G401.6 (cell line): ENCODE measurements at regions not wholly inside any gene's neighbourhood (a gene's known extent, or its start where the extent isn't known, plus 50 kb on each side); places are given as distances from the start of the nearest gene placed in this dataset.
"Not testable (repeated sequence)": the region's sequence is repeated elsewhere in the genome, so short reads cannot be mapped to it uniquely, and the experiment has no call there.

Experiments
- FAIRE-seq: peaks from 2 replicates; lab custom pipeline; 2012; peaks lifted over from hg19 to GRCh38; lab: Jason Lieb, UNC

DNA sequence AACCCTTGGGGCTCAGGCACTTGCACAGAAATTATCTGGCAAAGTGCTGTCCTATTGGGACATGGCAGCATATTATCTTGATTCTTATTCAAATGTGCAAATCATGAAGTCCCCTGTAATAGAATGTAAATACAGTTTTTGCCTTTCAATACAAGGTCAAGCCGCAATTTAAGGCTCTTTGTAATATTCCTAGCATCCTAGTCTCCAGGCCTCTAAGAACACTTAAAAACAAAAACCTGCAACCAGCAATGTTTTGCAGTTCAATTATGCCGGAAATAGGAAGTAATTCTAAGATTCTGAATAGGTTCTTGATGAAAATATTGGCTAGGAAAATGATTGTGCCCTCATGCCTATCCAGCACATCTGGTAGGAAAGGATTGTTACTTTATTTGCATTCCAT, 197.2 kb upstream of the IRAK1BP1 start:
- no peak for FAIRE-seq

DNA sequence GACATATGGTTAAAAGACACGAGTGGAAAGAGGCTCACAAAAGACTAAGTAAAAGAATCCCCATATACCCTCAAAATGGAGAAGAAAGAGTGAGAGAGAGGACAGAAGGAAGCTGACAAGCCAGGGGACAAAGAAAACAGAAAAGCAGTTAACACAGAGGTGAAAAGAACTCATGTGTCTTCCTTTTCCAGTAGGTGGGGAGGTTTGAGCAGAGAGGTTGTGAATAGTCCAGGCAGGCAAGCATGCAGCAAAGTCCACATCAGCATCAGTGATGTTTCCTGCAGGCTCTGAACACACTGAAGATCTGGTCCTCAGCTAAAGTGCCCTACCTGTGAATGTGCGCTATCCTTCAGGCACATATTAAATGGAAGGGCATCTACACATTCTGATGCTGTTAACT, 196.5 kb upstream of the IRAK1BP1 start:
- no peak for FAIRE-seq

DNA sequence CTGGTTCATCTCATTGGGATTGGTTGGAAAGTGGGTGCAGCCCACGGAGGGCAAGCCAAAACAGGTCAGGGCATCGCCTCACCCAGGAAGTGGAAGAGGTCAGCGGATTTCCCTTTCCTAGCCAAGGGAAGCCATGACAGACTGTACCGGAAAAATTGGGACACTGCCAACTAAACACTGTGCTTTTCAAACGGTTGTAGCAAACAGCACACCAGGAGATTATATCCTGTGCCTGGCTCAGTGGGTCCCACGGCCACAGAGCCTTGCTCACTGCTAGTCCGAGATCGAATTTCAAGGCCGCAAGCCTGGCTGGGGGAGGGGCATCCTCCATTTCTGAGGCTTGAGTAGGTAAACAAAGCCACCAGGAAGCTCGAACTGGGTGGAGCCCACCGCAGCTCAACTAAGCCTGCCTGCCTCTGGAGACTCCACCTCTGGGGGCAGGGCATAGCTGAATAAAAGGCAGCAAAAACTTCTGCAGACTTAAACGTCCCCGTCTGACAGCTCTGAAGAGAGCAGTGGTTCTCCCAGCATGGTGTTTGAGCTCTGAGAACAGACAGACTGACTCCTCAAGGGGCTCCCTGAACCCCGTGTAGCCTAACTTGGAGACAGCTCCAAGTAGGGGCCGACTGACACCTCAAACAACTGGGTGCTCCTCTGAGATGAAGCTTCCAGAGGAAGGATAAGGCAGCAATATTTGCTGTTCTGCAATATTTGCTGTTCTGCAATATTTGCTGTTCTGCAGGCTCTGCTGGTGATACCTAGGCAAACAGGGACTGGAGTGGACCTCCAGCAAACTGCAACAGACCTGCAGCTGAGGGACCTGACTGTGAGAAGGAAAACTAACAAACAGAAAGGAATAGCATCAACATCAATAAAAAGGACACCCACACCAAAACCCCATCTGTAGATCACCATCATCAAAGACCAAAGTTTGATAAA, 191.0 kb upstream of the IRAK1BP1 start:
- not testable (repeated sequence) for FAIRE-seq

DNA sequence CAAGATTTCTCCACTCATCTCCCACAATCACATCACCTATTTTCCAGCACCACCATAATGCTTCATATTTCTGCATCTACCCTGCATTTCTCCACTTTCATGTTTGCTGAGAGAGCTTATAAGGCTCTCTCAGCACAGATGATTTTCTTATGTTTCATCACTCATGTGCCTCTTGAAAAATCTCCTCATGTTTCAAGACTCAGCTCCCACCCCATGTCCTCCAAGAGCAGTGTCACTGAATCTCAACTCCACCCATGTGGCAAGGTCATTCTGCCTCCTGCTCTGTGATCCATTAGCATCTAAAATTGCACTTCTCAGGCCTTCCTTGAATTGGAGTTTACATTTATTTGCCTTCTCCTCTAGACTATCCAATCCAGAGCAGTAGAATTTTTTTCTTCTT, 178.7 kb upstream of the IRAK1BP1 start:
- FAIRE-seq = no peak

DNA sequence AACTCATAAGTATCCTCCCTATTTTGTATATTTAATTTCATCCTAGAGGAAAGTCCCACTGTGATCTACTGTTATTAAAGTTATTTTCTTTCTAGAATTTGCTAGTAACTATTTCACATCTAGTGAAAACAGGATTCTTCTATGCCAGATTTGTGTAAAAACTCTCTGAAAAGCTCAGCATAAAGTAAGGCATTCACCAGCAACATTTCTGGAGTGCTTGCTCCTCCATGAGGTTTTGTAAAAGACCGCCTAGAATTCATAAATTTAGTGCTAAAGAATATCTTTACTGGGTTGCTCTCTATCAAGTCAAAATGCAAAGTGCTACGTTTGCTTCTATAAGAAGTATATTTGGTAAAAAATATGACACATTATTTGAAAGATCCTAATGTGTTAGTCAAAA, 173.5 kb upstream of the IRAK1BP1 start:
- no peak for FAIRE-seq

DNA sequence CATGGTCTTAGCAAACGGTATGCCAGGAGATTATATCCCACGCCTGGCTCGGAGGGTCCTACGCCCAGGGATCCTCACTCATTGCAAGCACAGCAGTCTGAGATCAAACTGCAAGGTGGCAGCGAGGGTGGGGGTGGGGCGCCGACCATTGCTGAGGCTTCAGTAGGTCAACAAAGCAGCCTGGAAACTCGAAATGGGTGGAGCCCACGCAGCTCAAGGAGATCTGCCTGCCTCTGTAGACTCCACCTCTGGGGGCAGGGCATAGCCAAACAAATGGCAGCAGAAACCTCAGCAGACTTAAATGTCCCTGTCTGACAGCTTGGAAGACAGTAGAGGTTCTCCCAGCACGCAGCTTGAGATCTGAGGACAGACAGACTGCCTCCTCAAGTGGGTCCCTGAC, 172.7 kb upstream of the IRAK1BP1 start:
- not testable (repeated sequence) for FAIRE-seq

DNA sequence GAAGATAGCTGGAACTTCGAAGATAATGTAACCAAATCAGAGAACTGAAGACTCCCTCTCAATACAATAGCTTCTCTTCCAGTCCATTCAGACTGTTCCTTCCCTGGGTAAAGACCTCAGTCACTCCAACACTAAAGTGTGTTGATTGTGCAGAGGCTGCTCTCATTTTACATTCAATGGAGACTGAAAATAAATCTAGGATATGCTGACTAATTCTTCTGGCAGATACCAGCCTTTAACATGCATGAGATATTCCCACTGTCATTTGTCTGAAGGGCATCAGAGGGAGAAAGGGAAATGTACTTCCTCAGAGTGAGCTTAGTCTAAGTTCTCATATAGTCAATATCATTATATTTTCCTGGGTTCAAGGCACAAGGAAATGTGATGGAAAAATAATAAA, 166.4 kb upstream of the IRAK1BP1 start:
- FAIRE-seq = no peak

DNA sequence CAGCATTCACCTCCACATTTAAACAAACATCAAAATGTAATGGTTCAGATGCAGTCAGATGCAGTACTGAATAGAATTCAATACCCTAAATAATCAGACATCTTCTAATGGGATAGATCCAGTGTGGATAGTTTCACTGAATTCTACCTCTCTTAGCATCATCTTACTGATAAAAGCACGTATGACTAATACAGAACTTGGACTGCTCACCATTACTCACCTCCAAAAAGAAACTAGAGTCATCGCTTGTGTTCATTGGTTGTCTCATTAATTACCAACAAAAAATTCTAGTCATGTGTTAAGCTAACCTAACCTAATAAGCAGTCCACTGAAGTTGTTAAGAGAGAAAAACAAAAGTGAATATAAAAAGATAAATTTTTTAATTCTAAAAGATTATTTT, 165.9 kb upstream of the IRAK1BP1 start:
- FAIRE-seq = no peak

DNA sequence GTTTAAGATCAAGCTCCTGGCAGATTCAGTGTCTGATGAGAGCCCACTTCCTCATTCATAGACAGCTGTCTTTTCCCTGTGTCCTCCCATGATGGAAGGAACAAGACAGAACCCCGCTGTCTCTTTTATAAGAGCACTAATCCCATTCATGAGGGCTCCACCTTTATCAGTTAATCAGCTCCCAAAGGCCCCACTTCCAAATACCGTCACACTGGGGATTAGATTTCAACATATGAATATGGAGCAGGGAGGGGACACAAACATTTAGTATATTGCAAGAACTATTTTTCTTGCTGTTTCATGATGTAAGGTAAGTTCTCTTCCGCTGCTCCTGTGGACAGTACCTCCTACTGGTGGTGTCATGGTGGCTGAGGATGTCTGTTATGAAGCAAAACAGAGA, 158.3 kb upstream of the IRAK1BP1 start:
- FAIRE-seq = no peak

DNA sequence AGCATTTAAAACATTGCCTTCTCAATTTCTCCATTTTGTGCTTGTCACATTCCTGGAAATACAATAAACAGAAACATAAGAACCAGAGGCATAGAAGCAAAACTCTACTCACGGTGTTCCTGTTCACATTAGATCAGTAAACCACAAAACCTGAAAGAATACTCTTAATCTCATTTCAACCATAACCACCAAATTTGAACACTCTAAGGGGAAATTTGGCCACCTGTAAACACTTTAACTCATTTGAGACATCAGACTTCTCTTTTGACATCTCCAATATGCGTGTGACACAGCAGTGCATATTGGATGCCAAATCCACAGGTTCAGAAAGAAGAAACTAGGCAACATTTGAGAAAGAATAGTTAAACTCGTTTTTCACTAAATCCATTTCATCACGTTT, 153.8 kb upstream of the IRAK1BP1 start:
- no peak for FAIRE-seq

DNA sequence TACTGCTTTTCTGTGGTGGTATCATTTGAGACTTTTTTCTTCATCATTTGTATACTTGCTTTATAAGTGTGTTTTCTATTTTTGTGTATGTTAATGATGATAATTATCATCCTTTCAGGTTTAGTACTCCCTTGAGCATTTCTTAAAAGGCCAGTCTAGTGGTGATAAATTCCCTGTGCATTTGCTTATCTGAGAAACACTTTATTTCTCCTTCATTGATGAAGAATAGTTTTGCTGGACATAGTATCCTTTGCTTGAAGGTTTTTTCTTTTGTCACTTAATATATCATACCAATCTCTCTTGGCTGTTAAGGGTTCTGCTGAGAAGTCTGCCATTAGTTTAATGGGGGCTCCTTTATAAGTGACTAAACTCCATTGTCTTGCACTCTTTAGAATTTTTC, 123.2 kb upstream of the IRAK1BP1 start:
- FAIRE-seq = no peak

DNA sequence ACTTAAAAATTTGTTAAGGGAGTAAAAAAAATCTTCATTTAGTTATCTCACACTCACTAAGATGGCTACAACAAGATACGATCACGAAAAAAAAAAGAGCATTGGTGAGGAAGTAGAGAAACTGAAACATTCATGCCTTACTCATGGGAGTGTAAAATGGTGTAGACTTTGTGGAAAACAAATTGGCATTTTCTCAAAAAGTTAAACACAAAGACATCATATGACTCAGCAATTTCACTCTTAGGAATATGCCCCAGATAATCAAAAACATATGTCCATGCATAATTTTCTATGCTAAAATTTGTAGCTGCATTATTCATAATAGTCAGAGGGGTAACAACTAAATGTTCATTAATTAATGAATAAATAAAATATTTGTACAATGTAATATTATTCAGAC, 120.9 kb upstream of the IRAK1BP1 start:
- FAIRE-seq = no peak

DNA sequence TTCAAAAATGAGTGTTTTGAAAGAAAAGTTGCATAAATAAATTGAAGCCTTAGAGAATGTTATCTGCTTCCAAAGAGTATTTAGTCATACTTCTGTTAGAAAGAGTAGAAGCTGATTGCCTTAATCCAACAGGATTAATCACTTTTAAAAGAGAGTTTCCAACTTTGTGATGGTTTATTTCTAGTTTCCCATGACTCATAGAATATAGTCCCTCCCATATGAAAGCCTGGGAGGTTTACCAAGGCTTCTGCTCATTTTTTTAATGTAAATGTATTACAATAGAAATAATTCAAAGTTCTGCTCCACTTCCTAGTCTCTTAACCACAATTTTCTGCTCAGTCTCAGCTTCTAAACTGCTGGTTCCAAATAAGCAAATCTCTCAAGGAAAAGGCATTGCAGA, 118.0 kb upstream of the IRAK1BP1 start:
- FAIRE-seq = no peak

DNA sequence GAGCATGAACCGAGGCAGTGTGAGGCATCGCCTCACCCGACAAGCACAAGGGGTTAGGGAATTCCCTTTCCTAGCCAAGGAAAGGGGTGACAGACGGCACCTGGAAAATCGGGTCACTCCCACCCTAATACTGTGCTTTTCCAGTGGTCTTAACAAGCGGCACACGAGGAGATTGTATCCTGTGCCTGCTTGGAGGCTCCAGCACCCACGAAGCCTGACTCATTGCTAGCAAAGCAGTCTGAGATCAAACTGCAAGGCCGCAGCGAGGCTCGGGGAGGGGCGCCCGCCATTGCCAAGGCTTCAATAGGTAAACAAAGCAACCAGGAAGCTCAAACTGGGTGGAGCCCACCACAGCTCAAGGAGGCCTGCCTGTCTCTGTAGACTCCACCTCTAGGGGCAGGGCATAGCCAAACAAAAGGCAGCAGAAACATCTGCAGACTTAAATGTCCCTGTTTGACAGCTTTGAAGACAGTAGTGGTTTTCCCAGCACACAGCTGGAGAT, 109.0 kb upstream of the IRAK1BP1 start:
- FAIRE-seq = not testable (repeated sequence)

DNA sequence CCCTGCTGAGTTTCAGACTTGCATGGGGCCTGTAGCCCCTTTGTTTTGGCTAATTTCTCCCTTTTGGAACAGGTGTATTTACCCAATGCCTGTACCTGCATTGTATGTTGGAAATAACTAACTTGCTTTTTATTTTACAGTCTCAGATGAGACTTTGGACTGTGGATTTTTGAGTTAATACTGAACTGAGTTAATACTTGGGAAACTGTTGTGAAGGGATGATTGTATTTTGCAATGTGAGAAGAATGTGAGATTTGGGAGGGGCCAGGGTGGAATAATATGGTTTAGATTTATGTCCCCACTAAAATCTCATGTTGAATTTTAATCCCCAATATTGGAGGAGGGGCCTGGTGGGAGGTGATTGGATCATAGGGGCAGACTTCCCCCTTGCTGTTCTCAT, 99.1 kb upstream of the IRAK1BP1 start:
- FAIRE-seq = no peak

DNA sequence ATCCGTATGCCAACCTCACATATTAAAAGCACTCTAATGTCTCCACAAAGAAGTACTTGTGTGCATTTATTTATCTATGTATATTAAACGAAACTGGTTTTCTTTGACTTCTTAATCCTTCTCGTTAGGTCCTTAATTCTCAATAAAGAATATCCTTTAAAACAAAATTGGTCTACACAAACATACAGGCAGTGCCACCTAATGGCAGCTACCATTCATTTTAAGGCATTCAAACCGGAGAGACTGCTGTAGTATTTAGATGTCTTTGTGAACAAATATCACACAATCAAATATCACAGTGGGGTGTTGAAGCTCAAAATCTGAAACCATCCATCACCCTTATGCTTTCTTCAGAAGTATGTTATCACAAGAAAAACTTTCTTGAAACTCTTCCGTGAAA, 96.6 kb upstream of the IRAK1BP1 start:
- no peak for FAIRE-seq

DNA sequence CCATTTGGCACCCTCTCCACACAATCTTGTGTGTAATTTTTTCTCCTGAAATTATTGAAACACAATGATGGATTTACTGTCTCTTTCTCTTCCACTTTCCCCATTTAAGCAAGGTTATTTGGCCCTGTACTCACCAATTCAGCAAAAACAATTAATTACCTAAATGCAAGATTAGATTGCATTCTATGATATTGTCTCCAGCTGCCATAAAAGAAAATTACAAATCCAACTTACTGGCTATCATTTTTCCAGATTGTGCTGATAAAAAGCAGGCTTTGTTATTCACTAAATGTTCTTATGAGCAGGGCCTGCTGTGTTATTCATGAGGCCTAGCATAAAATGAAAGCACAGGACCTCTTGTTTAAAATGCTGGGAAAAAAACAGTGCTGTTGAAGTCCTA, 95.8 kb upstream of the IRAK1BP1 start:
- FAIRE-seq = no peak

DNA sequence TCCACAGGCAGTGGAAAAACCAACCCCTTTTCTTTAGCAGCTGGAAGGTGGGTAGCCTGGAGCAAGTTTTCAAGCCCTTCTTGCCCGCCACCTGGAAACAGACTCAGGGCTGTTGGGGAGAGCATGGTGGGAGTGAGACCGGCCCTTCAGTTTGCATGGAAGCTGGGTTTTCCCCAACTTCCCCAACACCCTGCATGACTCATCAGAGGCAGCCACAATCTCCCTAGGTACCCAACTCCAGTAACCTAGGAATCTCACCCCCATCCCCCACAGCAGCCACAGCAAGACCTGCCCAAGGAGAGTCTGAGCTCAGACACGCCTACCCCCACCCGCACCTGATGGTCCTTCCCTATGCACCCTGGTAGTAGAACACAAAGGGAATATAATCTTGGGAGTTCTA, 86.3 kb upstream of the IRAK1BP1 start:
- FAIRE-seq = no peak

DNA sequence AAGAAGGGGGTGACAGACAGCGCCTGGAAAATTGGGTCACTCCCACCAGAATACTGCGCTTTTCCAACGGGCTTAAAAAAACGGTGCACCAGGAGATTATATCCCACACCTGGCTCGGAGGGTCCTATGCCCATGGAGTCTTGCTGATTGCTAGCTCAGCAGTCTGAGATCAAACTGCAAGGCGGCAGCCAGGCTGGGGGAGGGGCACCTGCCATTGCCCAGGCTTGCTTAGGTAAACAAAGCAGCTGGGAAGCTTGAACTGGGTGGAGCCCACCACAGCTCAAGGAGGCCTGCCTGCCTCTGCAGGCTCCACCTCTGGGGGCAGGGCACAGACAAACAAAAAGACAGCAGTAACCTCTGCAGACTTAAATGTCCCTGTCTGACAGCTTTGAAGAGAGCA, 84.0 kb upstream of the IRAK1BP1 start:
- FAIRE-seq = not testable (repeated sequence)

DNA sequence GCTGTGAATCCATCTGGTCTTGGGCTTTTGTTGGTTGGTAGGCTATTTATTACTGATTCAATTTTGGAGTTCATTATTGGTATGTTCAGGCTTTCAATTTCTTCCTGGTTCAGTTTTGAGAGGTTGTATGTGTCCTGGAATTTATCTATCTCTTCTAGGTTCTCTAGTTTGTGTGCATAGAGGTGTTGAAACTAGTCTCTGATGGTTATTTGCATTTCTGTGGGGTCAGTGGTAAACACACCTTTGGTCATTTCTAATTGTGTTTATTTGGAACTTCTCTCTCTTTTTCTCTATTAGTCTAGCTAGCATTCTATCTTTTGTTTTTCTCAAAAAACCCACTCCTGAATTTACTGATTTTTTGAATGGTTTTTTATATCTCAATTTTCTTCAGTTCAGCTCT, 70.1 kb upstream of the IRAK1BP1 start:
- no peak for FAIRE-seq

DNA sequence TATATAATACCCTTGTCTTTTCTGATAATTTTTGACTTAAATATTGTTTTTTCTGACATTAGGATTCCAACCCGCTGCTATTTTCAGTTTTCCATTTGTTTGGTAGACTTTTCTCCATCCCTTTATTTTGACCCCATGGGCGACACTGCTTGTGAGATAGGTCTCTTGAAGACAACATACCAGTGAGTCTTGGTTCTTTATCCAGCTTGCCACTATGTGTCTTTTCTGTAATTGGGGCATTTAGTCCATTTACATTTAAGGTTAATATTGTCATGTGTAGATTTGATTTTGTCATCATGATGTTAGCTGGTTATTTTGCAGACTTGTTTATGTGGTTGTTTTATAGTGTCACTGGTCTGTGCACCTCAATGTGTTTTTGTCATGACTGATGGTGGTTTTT, 67.7 kb upstream of the IRAK1BP1 start:
- FAIRE-seq = no peak

DNA sequence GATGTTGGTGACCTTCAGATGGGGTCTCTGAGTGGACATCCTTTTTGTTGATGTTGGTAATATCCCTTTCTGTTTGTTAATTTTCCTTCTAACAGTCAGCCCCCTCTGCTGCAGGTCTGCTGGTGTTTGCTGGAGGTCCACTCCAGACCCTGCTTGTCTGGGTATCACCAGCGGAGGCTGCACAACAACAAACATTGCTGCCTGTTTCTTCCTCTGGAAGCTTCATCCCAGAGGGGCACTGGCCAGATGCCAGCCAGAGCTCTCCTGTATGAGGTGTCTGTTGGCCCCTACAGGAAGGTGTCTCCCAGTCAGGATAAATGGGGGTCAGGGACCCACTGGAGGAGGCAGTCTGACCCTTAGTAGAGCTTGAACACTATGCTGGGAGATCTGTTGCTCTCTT, 60.6 kb upstream of the IRAK1BP1 start:
- FAIRE-seq = not testable (repeated sequence)

DNA sequence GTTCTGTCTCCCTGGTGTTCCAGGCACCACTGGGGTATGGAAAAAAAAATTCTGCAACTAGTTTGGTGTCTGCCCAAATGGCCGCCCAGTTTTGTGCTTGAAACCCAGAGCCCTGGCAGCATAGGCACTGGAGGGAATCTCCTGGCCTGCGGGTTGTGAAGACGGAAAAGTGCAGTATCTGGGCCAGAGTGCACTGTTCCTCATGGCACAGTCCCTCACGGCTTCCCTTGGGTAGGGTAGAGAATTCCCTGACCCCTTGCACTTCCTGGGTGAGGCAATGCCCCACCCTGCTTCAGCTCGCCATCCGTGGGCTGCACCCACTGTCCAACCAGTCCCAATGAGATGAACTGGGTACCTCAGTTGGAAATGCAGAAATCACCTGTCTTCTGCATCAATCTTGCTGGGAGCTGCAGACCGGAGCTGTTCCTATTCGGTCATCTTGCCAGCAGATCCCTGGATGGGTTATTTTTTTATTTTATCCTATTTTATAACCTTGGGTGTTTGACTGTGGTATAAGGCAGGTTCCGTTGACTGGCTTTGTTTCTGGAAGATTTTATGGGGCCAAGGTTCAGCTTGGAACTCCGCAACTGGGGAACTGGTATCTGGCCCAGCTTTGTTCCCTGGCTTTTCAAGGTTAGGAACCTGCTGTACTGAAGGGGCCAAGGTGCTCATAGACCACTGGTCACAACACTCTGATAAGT, 59.5 kb upstream of the IRAK1BP1 start:
- not testable (repeated sequence) for FAIRE-seq
